ENCODE measurements at regions not wholly inside any gene's neighbourhood (a gene's known extent, or its start where the extent isn't known, plus 50 kb on each side); places are given as distances from the start of the nearest gene placed in this dataset.

DNA sequence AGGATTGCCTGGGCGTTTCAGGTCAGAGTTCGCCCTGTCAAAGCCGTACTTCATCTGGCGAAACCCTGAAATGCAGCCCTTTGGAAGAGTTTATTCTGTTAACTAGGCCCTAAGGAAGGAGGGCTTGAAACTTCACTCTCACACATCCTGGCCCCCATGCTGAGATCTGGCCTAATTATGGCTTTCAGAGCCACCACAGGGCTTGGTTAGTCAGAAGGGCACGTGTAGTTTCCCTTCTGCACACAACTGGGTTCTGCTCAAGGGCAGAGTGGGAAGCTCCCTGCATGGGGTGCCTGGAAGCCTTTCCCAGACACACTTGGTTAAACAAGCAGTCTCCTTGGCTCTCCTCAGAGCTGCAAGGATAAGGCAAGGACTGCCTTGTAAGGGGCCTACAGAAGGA is 397.3 kb downstream of the SHISA9 start:
- TF ChIP-seq, protein P1, sequence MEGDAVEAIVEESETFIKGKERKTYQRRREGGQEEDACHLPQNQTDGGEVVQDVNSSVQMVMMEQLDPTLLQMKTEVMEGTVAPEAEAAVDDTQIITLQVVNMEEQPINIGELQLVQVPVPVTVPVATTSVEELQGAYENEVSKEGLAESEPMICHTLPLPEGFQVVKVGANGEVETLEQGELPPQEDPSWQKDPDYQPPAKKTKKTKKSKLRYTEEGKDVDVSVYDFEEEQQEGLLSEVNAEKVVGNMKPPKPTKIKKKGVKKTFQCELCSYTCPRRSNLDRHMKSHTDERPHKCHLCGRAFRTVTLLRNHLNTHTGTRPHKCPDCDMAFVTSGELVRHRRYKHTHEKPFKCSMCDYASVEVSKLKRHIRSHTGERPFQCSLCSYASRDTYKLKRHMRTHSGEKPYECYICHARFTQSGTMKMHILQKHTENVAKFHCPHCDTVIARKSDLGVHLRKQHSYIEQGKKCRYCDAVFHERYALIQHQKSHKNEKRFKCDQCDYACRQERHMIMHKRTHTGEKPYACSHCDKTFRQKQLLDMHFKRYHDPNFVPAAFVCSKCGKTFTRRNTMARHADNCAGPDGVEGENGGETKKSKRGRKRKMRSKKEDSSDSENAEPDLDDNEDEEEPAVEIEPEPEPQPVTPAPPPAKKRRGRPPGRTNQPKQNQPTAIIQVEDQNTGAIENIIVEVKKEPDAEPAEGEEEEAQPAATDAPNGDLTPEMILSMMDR (conservative IDR thresholded peaks at IDR 0.05; ENCODE audit: low read depth, low read length), result no peak
- TF ChIP-seq EZH2 (IDR thresholded peaks at IDR 0.05; ENCODE audit: low read length, unreplicated experiment), result no peak

Measured in PC-3 (cell line).